ENCODE measurements at regions not wholly inside any gene's neighbourhood (a gene's known extent, or its start where the extent isn't known, plus 50 kb on each side); places are given as distances from the start of the nearest gene placed in this dataset.

DNA sequence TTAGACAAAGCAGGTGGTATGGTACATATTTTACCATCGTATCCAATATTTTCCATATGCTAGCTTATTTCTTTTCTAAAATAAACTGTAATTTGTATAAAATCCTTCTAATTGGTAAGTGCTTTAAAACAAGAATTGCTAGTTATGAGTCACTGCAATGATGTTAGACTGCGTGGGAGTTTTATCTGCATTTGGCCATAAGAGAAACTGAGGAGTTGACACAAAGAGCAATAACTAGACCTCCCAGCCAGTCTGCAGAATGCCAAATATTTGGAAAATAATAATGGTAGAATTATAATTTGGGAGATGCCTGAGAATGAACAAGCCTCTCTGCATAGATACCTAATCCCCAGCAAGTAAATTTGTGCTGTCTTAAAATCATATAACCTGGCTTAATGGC lies 61.7 kb upstream of the PTPRR start:
- TF ChIP-seq, protein P1, sequence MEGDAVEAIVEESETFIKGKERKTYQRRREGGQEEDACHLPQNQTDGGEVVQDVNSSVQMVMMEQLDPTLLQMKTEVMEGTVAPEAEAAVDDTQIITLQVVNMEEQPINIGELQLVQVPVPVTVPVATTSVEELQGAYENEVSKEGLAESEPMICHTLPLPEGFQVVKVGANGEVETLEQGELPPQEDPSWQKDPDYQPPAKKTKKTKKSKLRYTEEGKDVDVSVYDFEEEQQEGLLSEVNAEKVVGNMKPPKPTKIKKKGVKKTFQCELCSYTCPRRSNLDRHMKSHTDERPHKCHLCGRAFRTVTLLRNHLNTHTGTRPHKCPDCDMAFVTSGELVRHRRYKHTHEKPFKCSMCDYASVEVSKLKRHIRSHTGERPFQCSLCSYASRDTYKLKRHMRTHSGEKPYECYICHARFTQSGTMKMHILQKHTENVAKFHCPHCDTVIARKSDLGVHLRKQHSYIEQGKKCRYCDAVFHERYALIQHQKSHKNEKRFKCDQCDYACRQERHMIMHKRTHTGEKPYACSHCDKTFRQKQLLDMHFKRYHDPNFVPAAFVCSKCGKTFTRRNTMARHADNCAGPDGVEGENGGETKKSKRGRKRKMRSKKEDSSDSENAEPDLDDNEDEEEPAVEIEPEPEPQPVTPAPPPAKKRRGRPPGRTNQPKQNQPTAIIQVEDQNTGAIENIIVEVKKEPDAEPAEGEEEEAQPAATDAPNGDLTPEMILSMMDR (conservative IDR thresholded peaks at IDR 0.05 in 1 of 2, IDR thresholded peaks at IDR 0.05 in 1 of 2; ENCODE audit: extremely low read depth in 1 of 2, insufficient read depth in 1 of 2, low read depth in 1 of 2, low read length in 2 of 2), result no peak
- TF ChIP-seq EZH2 (IDR thresholded peaks at IDR 0.05; ENCODE audit: borderline replicate concordance, low read length), result no peak
